ENCODE measurements at regions not wholly inside any gene's neighbourhood (a gene's known extent, or its start where the extent isn't known, plus 50 kb on each side); places are given as distances from the start of the nearest gene placed in this dataset.

DNA sequence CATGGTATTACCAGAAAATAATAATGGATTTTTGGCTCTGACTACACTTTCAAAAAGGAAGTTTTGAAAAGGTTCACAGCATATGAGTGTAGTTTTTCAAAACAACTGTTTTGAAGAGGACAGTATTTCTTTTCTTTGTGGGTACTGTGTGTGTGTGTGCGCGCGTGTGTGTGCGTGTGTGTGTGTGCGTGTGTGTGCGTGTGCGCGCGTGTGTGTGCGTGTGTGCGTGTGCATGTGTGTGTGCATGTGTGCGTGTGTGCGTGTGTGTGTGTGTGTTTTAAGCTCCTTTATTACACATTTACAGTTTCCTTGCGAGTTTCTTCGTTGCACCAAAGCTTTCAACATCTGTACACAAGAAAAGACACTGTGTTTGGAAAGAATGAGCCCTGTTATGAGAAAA is 755.4 kb downstream of the SH3BGRL start:
- H2BK120ac ChIP-seq (ENCODE audit: low read depth, low read length) = no peak overlapping the region
- H2AK5ac ChIP-seq (ENCODE audit: low read depth, low read length) = no peak overlapping the region
- H2BK15ac ChIP-seq (ENCODE audit: low read depth, low read length) = no peak overlapping the region
- no peak overlapping the region for H3K14ac ChIP-seq (replicated peaks; ENCODE audit: low read depth, low read length)
- no peaks in the 10 kb centered on the region for H3K9me3 ChIP-seq (ENCODE audit: control insufficient read depth, insufficient read depth, low read length)
- H3K4me3 ChIP-seq (ENCODE audit: insufficient read depth, low read depth, low read length) = no peak overlapping the region
- BruUV-seq (replicated peaks) = no TSS peak
- no peaks in the 10 kb centered on the region for H3K27me3 ChIP-seq (ENCODE audit: control insufficient read depth, insufficient read depth, low read length)
- ChIA-PET POLR2A (ENCODE audit: unreplicated experiment) (no interaction called here), CTCF (no interaction called here)
- H3K4me2 ChIP-seq (ENCODE audit: low read depth, low read length) = no peak overlapping the region
- no peak overlapping the region for H4K91ac ChIP-seq (ENCODE audit: insufficient read depth, low read depth, low read length)
- H3K27ac ChIP-seq (ENCODE audit: insufficient read depth, low read length) = no peak overlapping the region
- no peaks in the 10 kb centered on the region for H3K4me1 ChIP-seq (ENCODE audit: control insufficient read depth, insufficient read depth, low read length)
- no peak overlapping the region for H2AFZ ChIP-seq (replicated peaks; ENCODE audit: low read length, poor library complexity)
- no peaks in the 10 kb centered on the region for H3K79me1 ChIP-seq (ENCODE audit: low read depth in 1 of 2, low read length in 2 of 2)
- no peak for TF ChIP-seq RAD21 (IDR thresholded peaks at IDR 0.05; ENCODE audit: low read length)
- TF ChIP-seq BHLHE40 (IDR thresholded peaks at IDR 0.05; ENCODE audit: low read depth, low read length) = no peak
- TF ChIP-seq CEBPB (IDR thresholded peaks at IDR 0.05; ENCODE audit: low read depth, low read length) = no peak
- TF ChIP-seq NFE2L2 (IDR thresholded peaks at IDR 0.05; ENCODE audit: low read depth, low read length) = no peak
- no peak for TF ChIP-seq POLR2A (IDR thresholded peaks at IDR 0.05; ENCODE audit: low read depth, low read length)
- no peak for TF ChIP-seq FOS (IDR thresholded peaks at IDR 0.05; ENCODE audit: low read depth, low read length)
- TF ChIP-seq, protein P1, sequence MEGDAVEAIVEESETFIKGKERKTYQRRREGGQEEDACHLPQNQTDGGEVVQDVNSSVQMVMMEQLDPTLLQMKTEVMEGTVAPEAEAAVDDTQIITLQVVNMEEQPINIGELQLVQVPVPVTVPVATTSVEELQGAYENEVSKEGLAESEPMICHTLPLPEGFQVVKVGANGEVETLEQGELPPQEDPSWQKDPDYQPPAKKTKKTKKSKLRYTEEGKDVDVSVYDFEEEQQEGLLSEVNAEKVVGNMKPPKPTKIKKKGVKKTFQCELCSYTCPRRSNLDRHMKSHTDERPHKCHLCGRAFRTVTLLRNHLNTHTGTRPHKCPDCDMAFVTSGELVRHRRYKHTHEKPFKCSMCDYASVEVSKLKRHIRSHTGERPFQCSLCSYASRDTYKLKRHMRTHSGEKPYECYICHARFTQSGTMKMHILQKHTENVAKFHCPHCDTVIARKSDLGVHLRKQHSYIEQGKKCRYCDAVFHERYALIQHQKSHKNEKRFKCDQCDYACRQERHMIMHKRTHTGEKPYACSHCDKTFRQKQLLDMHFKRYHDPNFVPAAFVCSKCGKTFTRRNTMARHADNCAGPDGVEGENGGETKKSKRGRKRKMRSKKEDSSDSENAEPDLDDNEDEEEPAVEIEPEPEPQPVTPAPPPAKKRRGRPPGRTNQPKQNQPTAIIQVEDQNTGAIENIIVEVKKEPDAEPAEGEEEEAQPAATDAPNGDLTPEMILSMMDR (conservative IDR thresholded peaks at IDR 0.05; ENCODE audit: low read depth, low read length) = no peak
- no peak for TF ChIP-seq CHD1 (IDR thresholded peaks at IDR 0.05; ENCODE audit: low read depth, low read length)
- TF ChIP-seq MAFK (IDR thresholded peaks at IDR 0.05; ENCODE audit: low read depth, low read length) = no peak
- TF ChIP-seq SMC3 (IDR thresholded peaks at IDR 0.05; ENCODE audit: low read depth, low read length) = no peak
- TF ChIP-seq, protein P2, sequence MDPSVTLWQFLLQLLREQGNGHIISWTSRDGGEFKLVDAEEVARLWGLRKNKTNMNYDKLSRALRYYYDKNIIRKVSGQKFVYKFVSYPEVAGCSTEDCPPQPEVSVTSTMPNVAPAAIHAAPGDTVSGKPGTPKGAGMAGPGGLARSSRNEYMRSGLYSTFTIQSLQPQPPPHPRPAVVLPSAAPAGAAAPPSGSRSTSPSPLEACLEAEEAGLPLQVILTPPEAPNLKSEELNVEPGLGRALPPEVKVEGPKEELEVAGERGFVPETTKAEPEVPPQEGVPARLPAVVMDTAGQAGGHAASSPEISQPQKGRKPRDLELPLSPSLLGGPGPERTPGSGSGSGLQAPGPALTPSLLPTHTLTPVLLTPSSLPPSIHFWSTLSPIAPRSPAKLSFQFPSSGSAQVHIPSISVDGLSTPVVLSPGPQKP (IDR thresholded peaks at IDR 0.05; ENCODE audit: borderline replicate concordance, low read depth, low read length) = no peak
- TF ChIP-seq, protein P3, sequence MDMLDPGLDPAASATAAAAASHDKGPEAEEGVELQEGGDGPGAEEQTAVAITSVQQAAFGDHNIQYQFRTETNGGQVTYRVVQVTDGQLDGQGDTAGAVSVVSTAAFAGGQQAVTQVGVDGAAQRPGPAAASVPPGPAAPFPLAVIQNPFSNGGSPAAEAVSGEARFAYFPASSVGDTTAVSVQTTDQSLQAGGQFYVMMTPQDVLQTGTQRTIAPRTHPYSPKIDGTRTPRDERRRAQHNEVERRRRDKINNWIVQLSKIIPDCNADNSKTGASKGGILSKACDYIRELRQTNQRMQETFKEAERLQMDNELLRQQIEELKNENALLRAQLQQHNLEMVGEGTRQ (IDR thresholded peaks at IDR 0.05; ENCODE audit: low read depth, low read length) = no peak
- no peak for TF ChIP-seq RFX5 (IDR thresholded peaks at IDR 0.05; ENCODE audit: low read depth, low read length)
- no peak for TF ChIP-seq MXI1 (IDR thresholded peaks at IDR 0.05; ENCODE audit: borderline replicate concordance, low read depth, low read length)
- no peak for TF ChIP-seq MAZ (IDR thresholded peaks at IDR 0.05; ENCODE audit: borderline replicate concordance, low read depth, low read length)
- in situ Hi-C loops (cut with MboI; ENCODE audit: low sequenced_read_pairs) (no loop called here), intact Hi-C loops (cut with micrococcal nuclease) (no loop called here), dilution Hi-C loops (cut with HindIII; ENCODE audit: low sequenced_read_pairs, unreplicated experiment) (no loop called here)
- no peak overlapping the region for H3K23ac ChIP-seq (ENCODE audit: low read depth, low read length)
- H3K18ac ChIP-seq (ENCODE audit: low read depth, low read length) = no peak overlapping the region
- ATAC-seq (ENCODE audit: low read depth) (no peak), DNase-seq (no peak)
- no peaks in the 10 kb centered on the region for H3K36me3 ChIP-seq (ENCODE audit: control insufficient read depth, insufficient read depth, low read length)
- H2BK5ac ChIP-seq (ENCODE audit: low read depth, low read length, poor library complexity, severe bottlenecking) = no peak overlapping the region
- no CpG with 5 or more reads among the region's 15 CpGs for WGBS, 2 experiments (ENCODE audit: extremely low coverage in 2 of 2, insufficient read length in 1 of 2)
- no peaks in the 10 kb centered on the region for H3K9me1 ChIP-seq (ENCODE audit: insufficient read depth, low read length)
- H4K8ac ChIP-seq (ENCODE audit: low read depth in 2 of 2, low read length in 2 of 2) = no peak overlapping the region
- no peak overlapping the region for H2BK20ac ChIP-seq (ENCODE audit: low read depth, low read length)
- no peak overlapping the region for H3K4ac ChIP-seq (ENCODE audit: low read depth, low read length)
- H4K20me1 ChIP-seq (ENCODE audit: insufficient read depth, low read length) = no peaks in the 10 kb centered on the region
- H3K56ac ChIP-seq (ENCODE audit: extremely low read depth, insufficient read depth, low read length) = no peak overlapping the region
- no peak overlapping the region for H4K5ac ChIP-seq (ENCODE audit: low read depth, low read length)
- H3K9ac ChIP-seq (ENCODE audit: low read depth, low read length) = no peak overlapping the region
- H2AK9ac ChIP-seq (replicated peaks; ENCODE audit: low read depth, low read length, poor library complexity) = no peak overlapping the region
